ENCODE measurements at regions not wholly inside any gene's neighbourhood (a gene's known extent, or its start where the extent isn't known, plus 50 kb on each side); places are given as distances from the start of the nearest gene placed in this dataset.
"Not testable (repeated sequence)": the region's sequence is repeated elsewhere in the genome, so short reads cannot be mapped to it uniquely, and the experiment has no call there.

DNA sequence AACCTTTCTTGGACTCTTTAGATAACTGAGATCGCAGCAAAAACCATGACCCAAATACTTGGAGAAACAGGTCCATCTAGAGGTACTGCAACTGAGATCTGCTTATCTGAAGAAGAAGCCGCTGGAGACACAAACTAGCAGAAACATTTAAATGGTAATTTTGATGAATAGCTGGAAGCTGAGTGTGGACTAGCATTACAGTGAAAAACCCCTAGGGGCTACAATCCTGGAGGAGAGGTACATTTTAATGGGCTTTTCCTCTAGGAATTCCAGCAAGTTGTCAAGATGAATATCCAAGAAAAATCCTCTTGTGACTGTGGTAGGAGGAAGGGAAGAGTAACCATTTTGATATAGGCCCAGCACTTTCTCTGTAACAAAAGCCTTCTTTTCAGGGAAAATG, 592.5 kb upstream of the GRIA3 start:
- no peak for DNase-seq

- no peak for DNase-seq
Measured at GRCh38 chrX:122596998-122597397, 587.1 kb upstream of the GRIA3 start.

- no peak for DNase-seq
Measured at GRCh38 chrX:122622795-122623194, 561.3 kb upstream of the GRIA3 start.

GRCh38 chrX:122625239-122625638, 558.8 kb upstream of the GRIA3 start:
- DNase-seq: no peak

- DNase-seq: no peak
Measured at GRCh38 chrX:122625821-122626220, 558.3 kb upstream of the GRIA3 start.

GRCh38 chrX:122626871-122627270, 557.2 kb upstream of the GRIA3 start:
- no peak for DNase-seq

DNA sequence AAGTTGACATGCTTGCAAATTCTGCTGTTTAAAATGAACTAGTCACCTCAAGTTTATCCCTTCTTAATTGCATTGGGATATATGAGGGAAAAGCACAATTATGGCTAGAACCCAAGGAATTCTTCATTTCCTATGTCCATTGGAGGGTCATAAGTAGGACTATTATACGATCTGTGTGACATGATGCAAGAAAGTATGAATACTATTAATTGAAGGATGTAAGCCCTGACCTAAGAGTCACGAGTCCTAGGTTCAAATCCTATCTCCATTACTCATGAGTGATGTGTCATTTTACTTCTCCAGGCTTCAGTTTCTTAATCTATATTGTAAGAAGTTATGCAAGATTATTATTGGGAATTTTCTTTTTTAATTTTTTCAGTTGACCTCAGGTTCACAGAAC, 542.9 kb upstream of the GRIA3 start:
- DNase-seq: no peak

DNA sequence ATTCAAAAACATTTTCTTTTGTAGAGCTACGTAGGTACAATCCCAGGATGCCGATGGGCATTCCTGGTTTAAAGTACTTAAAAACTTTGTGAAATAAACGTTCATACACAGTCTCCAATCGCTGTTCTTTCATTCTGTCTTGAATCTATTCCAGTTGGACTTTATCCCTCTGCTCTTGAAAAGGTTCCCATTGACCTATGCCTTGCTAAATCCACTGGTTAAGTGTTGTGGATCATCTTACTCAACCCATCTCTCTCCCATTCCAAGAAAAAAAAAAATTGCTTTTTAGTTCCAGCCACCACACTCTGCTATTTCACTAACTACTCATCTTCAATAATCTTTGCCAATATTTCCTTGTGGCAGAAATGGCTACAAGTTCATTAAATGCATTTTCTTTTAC, 542.3 kb upstream of the GRIA3 start:
- DNase-seq: no peak

DNA sequence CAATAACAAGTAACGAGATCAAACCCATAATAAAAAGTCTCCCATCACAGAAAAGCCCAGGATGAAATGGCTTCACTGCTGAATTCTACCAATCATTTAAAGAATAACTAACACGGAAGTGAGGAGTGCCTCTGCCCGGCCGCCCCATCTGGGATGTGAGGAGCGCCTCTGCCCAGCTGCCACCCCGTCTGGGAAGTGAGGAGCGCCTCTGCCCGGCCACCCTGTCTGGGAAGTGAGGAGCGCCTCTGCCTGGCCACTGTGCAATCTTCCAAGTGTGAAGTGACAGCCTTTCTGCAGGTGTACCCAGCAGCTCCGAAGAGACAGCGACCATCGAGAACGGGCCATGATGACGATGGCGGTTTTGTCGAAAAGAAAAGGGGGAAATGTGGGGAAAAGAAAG, 528.8 kb upstream of the GRIA3 start:
- DNase-seq: not testable (repeated sequence)

DNA sequence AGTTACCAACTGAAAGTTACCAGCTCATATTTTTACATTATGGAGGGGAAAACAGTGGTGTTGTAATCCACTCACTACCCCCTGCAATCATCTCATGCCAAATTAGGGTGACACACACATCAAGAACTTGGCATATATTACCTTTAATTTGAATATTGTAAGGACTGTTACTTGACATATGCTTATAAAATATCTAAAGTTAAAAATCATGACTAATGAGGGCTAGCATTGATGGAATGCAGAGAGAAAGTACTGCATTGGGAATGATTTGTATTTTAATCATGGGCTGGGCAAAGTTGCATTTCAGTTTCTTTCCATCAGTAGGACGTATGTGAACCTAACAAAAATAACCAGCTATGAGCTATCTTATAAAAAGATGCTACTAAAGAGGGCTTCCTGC, 517.5 kb upstream of the GRIA3 start:
- no peak for DNase-seq

DNA sequence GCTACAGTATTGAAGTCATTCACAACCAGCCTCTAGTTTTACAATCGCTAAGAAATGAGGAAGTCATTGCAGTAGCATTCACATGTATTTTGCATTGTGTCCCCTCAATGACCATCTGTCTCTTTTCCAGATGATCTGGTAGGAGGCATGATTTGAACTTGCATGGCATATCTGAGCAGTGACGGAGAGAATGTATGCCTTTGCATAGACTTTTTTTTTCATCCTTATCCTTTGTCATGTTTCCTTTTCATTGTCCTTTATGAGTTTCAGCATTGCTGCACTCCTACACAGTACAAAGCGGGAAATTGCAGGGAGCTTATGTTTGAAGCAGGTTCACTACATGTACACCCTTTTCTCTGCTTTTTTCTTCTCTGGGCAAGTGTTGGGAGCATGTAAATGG, 516.4 kb upstream of the GRIA3 start:
- DNase-seq: no peak

- no peak for DNase-seq
Measured at GRCh38 chrX:122703762-122704161, 480.3 kb upstream of the GRIA3 start.

GRCh38 chrX:122739770-122740169, 444.3 kb upstream of the GRIA3 start:
- DNase-seq: no peak

DNA sequence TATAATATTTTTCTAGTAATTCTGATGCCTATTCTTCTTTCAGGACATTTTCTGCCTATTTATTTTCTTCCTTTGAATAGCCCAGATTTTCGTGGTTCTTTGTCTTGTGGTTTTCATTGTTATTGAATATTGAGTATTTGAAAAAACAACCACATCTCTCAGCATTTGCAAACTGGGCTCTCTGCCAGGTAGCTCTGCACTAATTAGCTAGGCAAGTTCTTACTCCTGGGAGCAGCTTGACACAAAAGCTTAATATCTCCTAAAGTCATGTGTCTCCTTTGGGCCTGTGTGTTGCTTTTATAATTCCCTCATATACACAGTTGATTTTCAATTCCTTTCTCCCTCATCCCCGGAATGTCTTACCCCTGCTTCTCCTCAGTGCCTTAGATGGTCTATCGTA, 413.5 kb upstream of the GRIA3 start:
- DNase-seq: peak; percentile 3

GRCh38 chrX:122771933-122772332, 412.1 kb upstream of the GRIA3 start:
- no peak for DNase-seq

- DNase-seq: no peak
Measured at GRCh38 chrX:122777766-122778165, 406.3 kb upstream of the GRIA3 start.

DNA sequence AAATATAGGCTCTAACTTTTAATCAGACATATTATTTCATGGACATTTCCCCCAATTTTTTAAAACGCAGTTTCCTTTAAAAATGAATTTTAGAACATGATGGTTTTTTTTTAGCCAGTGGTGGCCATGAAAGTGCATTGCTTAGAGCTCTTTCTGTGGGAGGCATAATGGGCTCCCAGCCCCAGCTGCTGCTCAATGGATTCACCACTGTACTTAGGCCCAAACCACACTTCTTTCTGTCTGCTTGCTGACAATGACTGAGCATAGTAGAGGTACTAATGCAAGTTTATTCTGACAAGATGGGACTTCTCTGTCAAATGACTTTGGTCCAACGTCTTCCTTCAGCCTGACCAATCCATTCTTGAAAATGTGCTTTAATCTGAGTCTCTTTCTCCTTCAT, 400.2 kb upstream of the GRIA3 start:
- DNase-seq: no peak

- no peak for DNase-seq
Measured at GRCh38 chrX:122787231-122787630, 396.8 kb upstream of the GRIA3 start.

DNA sequence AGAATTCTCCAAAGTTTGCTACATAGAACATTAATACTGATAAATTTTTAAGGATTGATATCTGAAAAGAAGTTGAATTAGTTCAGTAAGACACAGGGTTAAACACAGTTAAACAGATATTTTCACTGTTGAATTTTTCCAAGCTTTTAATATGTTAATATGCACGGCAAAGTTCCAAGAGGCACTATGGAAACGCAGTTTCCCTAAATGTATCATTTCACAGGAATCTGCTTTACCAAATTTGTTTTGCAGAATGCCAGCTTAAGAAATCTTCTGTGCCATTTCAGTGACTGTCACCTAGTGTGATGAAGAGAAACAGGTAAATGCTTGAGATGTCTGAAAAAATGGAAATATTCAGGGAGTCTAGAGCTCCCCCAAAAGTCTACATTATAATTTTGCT, 395.9 kb upstream of the GRIA3 start:
- DNase-seq: no peak

GRCh38 chrX:122790376-122791095, 393.5 kb upstream of the GRIA3 start:
- no peak for DNase-seq

DNA sequence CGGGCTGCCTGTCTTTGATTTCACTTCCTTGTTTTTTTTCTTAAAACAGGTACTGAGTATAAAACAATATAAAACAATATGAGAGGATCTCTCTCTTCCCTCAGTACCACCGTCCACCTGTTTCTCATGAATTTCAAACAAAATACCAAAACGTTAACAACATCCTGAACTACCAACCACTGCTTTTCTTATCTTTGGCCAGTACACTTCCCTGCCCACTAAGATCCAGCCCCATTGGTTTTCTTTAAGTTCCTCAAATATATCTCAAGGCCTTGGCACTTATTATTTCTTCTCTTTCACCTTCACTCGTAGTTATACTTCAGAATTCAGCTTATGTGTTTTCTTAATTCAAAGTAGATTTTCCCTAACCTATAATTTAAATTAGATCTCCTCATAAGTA, 370.2 kb upstream of the GRIA3 start:
- DNase-seq: no peak

- DNase-seq: no peak
Measured at GRCh38 chrX:122816288-122816687, 367.8 kb upstream of the GRIA3 start.

GRCh38 chrX:122817321-122817955, 366.6 kb upstream of the GRIA3 start:
- DNase-seq: no peak

DNA sequence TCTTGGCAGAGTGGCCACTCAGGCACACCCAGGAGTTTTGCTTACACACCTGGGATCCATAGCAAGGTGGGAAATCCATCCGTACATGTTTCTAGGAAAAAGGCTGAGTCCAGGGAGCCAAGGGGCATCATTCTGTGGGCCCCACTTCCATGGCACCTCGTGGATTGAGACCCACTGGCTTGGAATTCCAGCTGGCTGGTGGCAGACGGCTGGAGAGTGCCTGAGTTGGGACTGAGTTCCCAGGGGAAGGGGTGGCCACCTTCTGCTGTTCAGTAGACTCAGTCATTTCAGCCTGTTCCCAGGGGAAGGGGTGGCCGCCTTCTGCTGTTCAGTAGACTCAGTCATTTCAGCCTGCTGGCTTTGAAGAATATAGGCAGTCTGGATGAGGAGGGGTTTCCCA, 366.0 kb upstream of the GRIA3 start:
- no peak for DNase-seq

GRCh38 chrX:122833230-122833629, 350.8 kb upstream of the GRIA3 start:
- DNase-seq: no peak

Measured in NCI-H1694 (cell line).